Glutamatergic neuron (in vitro differentiated cells): ENCODE measurements at regions not wholly inside any gene's neighbourhood (a gene's known extent, or its start where the extent isn't known, plus 50 kb on each side); places are given as distances from the start of the nearest gene placed in this dataset.

Source experiments
- DNase-seq: peaks from one replicate; pipeline ENCODE4 v3.0.0; 2022
- H3K27ac Mint-ChIP-seq: one replicate; pipeline ENCODE4 v1.8.0; 2020; ENCODE audit warnings: mild to moderate bottlenecking, mixed read lengths, inconsistent platforms; ENCODE audit not compliant: unreplicated experiment
- H3K27me3 Mint-ChIP-seq: one replicate; pipeline ENCODE4 v1.8.0; 2020; ENCODE audit warnings: mild to moderate bottlenecking, moderate library complexity, mixed read lengths, inconsistent platforms; ENCODE audit not compliant: unreplicated experiment
- H3K36me3 Mint-ChIP-seq: one replicate; pipeline ENCODE4 v1.8.0; 2020; ENCODE audit warnings: mild to moderate bottlenecking, mixed read lengths, inconsistent platforms; ENCODE audit not compliant: unreplicated experiment
- H3K4me1 Mint-ChIP-seq: one replicate; pipeline ENCODE4 v1.8.0; 2020; ENCODE audit warnings: mild to moderate bottlenecking, low read depth, mixed read lengths, inconsistent platforms; ENCODE audit not compliant: unreplicated experiment
- H3K4me3 Mint-ChIP-seq: one replicate; pipeline ENCODE4 v1.8.0; 2020; ENCODE audit warnings: mild to moderate bottlenecking, mixed read lengths, inconsistent platforms; ENCODE audit not compliant: unreplicated experiment
- H3K9me3 Mint-ChIP-seq: one replicate; pipeline ENCODE4 v1.8.0; 2020; ENCODE audit warnings: mild to moderate bottlenecking, moderate library complexity, mixed read lengths, inconsistent platforms; ENCODE audit not compliant: unreplicated experiment
- CTCF ChIP-seq: fragments of 200-600 bp; sonication (generic); IDR thresholded peaks from one replicate; pipeline ENCODE4 v1.5.0; 2021; ENCODE audit not compliant: partially characterized antibody, unreplicated experiment

- H3K4me3 Mint-ChIP-seq: no peak overlapping the region
- no peak overlapping the region for H3K27ac Mint-ChIP-seq
- no peak for TF ChIP-seq CTCF
- H3K36me3 Mint-ChIP-seq: peaks cover 5% of the 10 kb centered on the region
- DNase-seq: no peak
- H3K27me3 Mint-ChIP-seq: no peaks in the 10 kb centered on the region
- H3K4me1 Mint-ChIP-seq: no peaks in the 10 kb centered on the region
- no peaks in the 10 kb centered on the region for H3K9me3 Mint-ChIP-seq
Observed at GRCh38 chr1:106615473-106615872, 441.0 kb upstream of the PRMT6 start.

GRCh38 chr1:106619080-106619826 lies 437.2 kb upstream of the PRMT6 start:
- no peaks in the 10 kb centered on the region for H3K27me3 Mint-ChIP-seq
- H3K27ac Mint-ChIP-seq: no peak overlapping the region
- H3K4me1 Mint-ChIP-seq: no peaks in the 10 kb centered on the region
- TF ChIP-seq CTCF: no peak
- DNase-seq: no peak
- H3K36me3 Mint-ChIP-seq: peaks cover 5% of the 10 kb centered on the region
- no peak overlapping the region for H3K4me3 Mint-ChIP-seq
- H3K9me3 Mint-ChIP-seq: no peaks in the 10 kb centered on the region

- peaks cover 5% of the 10 kb centered on the region for H3K36me3 Mint-ChIP-seq
- DNase-seq: no peak
- no peaks in the 10 kb centered on the region for H3K4me1 Mint-ChIP-seq
- peaks cover under 1% of the 10 kb centered on the region for H3K27me3 Mint-ChIP-seq
- no peaks in the 10 kb centered on the region for H3K9me3 Mint-ChIP-seq
- no peak for TF ChIP-seq CTCF
- no peak overlapping the region for H3K27ac Mint-ChIP-seq
- H3K4me3 Mint-ChIP-seq: no peak overlapping the region
Observed at GRCh38 chr1:106619827-106620134, 436.7 kb upstream of the PRMT6 start.

GRCh38 chr1:106620521-106620954 lies 435.9 kb upstream of the PRMT6 start:
- no peaks in the 10 kb centered on the region for H3K9me3 Mint-ChIP-seq
- TF ChIP-seq CTCF: no peak
- H3K36me3 Mint-ChIP-seq: peaks cover 5% of the 10 kb centered on the region
- H3K4me1 Mint-ChIP-seq: no peaks in the 10 kb centered on the region
- no peak overlapping the region for H3K27ac Mint-ChIP-seq
- no peak overlapping the region for H3K4me3 Mint-ChIP-seq
- DNase-seq: no peak
- H3K27me3 Mint-ChIP-seq: peaks cover 1% of the 10 kb centered on the region

GRCh38 chr1:106621853-106622252 lies 434.6 kb upstream of the PRMT6 start:
- Mint-ChIP-seq H3K27me3 (peaks cover 1% of the 10 kb centered on the region), H3K27ac (no peak overlapping the region), H3K36me3 (peaks cover 5% of the 10 kb centered on the region), H3K4me1 (no peaks in the 10 kb centered on the region), H3K9me3 (peaks cover 2% of the 10 kb centered on the region), H3K4me3 (no peak overlapping the region)
- TF ChIP-seq CTCF: no peak
- DNase-seq: no peak
